ENCODE measurements at regions not wholly inside any gene's neighbourhood (a gene's known extent, or its start where the extent isn't known, plus 50 kb on each side); places are given as distances from the start of the nearest gene placed in this dataset.

- TF ChIP-seq CTCF (IDR thresholded peaks at IDR 0.05): no peak
- TF ChIP-seq EP300 (IDR thresholded peaks at IDR 0.05): no peak
Observed at GRCh38 chr7:136193940-136194339, 216.8 kb upstream of the MTPN start.
